GM19328 (cell line): ENCODE measurements at regions not wholly inside any gene's neighbourhood (a gene's known extent, or its start where the extent isn't known, plus 50 kb on each side); places are given as distances from the start of the nearest gene placed in this dataset.

Source experiments
- ATAC-seq: cut with Tn5 transposase; IDR thresholded peaks from one replicate; pipeline ENCODE4 v1.9.1; 2021; ENCODE audit warnings: mild to moderate bottlenecking, moderate library complexity; ENCODE audit not compliant: unreplicated experiment

- ATAC-seq: no peak
Measured at GRCh38 chr6:77403424-77403823, 59.9 kb downstream of the HTR1B start.

GRCh38 chr6:77401231-77401630 is 62.1 kb downstream of the HTR1B start:
- no peak for ATAC-seq

GRCh38 chr6:77397561-77397960 is 65.7 kb downstream of the HTR1B start:
- ATAC-seq: no peak

- no peak for ATAC-seq
Measured at GRCh38 chr6:77389402-77389801, 73.9 kb downstream of the HTR1B start.

GRCh38 chr6:77383026-77383425 is 80.3 kb downstream of the HTR1B start:
- no peak for ATAC-seq

GRCh38 chr6:77373955-77374354 is 89.3 kb downstream of the HTR1B start:
- no peak for ATAC-seq

- ATAC-seq: no peak
Measured at GRCh38 chr6:77371748-77372147, 91.5 kb downstream of the HTR1B start.

GRCh38 chr6:77368660-77369313 is 94.5 kb downstream of the HTR1B start:
- ATAC-seq: no peak

- no peak for ATAC-seq
Measured at GRCh38 chr6:77366798-77367197, 96.5 kb downstream of the HTR1B start.

GRCh38 chr6:77363702-77364101 is 99.6 kb downstream of the HTR1B start:
- ATAC-seq: no peak

- ATAC-seq: no peak
Measured at GRCh38 chr6:77362055-77362454, 101.2 kb downstream of the HTR1B start.

- ATAC-seq: no peak
Measured at GRCh38 chr6:77361018-77361417, 102.3 kb downstream of the HTR1B start.

GRCh38 chr6:77356821-77357220 is 106.5 kb downstream of the HTR1B start:
- no peak for ATAC-seq

- no peak for ATAC-seq
Measured at GRCh38 chr6:77354581-77354980, 108.7 kb downstream of the HTR1B start.

- ATAC-seq: no peak
Measured at GRCh38 chr6:77353129-77353528, 110.2 kb downstream of the HTR1B start.

GRCh38 chr6:77341058-77341986 is 122.0 kb downstream of the HTR1B start:
- ATAC-seq: no peak

GRCh38 chr6:77340331-77340730 is 123.0 kb downstream of the HTR1B start:
- no peak for ATAC-seq

GRCh38 chr6:77339926-77340325 is 123.4 kb downstream of the HTR1B start:
- ATAC-seq: no peak

GRCh38 chr6:77337392-77337791 is 125.9 kb downstream of the HTR1B start:
- no peak for ATAC-seq

GRCh38 chr6:77334093-77334492 is 129.2 kb downstream of the HTR1B start:
- ATAC-seq: no peak

- ATAC-seq: no peak
Measured at GRCh38 chr6:77332915-77333623, 130.2 kb downstream of the HTR1B start.

- ATAC-seq: no peak
Measured at GRCh38 chr6:77326711-77327110, 136.6 kb downstream of the HTR1B start.
